CD4-positive, alpha-beta T cell (primary cell): ENCODE measurements at regions not wholly inside any gene's neighbourhood (a gene's known extent, or its start where the extent isn't known, plus 50 kb on each side); places are given as distances from the start of the nearest gene placed in this dataset.

ENCODE experiments used
- ATAC-seq: fragments of 200-7000 bp; cut with Tn5 transposase; one replicate; pipeline ENCODE4 v1.10.0; 2022; ENCODE audit warnings: mild to moderate bottlenecking; ENCODE audit not compliant: poor library complexity
- CTCF ChIA-PET: fragments of 350-600 bp; sonication (Branson Sonifier 250); formaldehyde crosslinking; loops from one replicate; lab custom pipeline; 2021; ENCODE audit warnings: antibody characterized with exemption, inconsistent platforms; lab: Charles Lee
- POLR2A ChIA-PET: fragments of 350-600 bp; sonication (Branson Sonifier 250); formaldehyde crosslinking; loops from one replicate; lab custom pipeline; 2021; ENCODE audit warnings: antibody characterized with exemption, inconsistent platforms; lab: Charles Lee
- DNase-seq, 14 experiments: peaks; one replicate each; pipeline ENCODE4 v3.0.0-alpha.2; 2013 to 2020; ENCODE audit warnings: mixed read lengths in 2 of 14
- H3K27ac ChIP-seq, 2 donors: one replicate each; pipeline versions ENCODE4 v1.5.1 to v1.7.0; 2013; ENCODE audit warnings: low read length in 2 of 2, low read depth in 1 of 2, mild to moderate bottlenecking in 1 of 2
- H3K27me3 ChIP-seq, 2 experiments: 1 replicate in 1 of 2; 2 replicates in 1 of 2; pipeline versions ENCODE4 v1.6.1 to v1.7.0; 2013; ENCODE audit warnings: low read length in 2 of 2, control low read depth in 1 of 2, mild to moderate bottlenecking in 1 of 2, moderate library complexity in 1 of 2; ENCODE audit not compliant: insufficient read depth in 2 of 2, control insufficient read depth in 1 of 2
- H3K36me3 ChIP-seq: one replicate; pipeline ENCODE4 v1.6.1; 2013; ENCODE audit warnings: low read length, control low read depth; ENCODE audit not compliant: insufficient read depth
- H3K4me1 ChIP-seq: one replicate; pipeline ENCODE4 v1.6.1; 2013; ENCODE audit warnings: low read length, control low read depth; ENCODE audit not compliant: insufficient read depth
- H3K4me3 ChIP-seq: one replicate; pipeline ENCODE4 v1.5.1; 2013; ENCODE audit warnings: mild to moderate bottlenecking, low read length, moderate library complexity
- H3K9me3 ChIP-seq, 2 experiments: 1 replicate in 1 of 2; 2 replicates in 1 of 2; pipeline versions ENCODE4 v1.6.1 to v1.7.0; 2013; ENCODE audit warnings: low read length in 2 of 2, mild to moderate bottlenecking in 2 of 2, control low read depth in 1 of 2, moderate library complexity in 1 of 2; ENCODE audit not compliant: control insufficient read depth in 1 of 2, insufficient read depth in 1 of 2
- H3K27ac Mint-ChIP-seq: one replicate; pipeline ENCODE4 v1.8.0; 2020; ENCODE audit warnings: mixed read lengths
- H3K27me3 Mint-ChIP-seq: one replicate; pipeline ENCODE4 v1.8.0; 2021; ENCODE audit warnings: mixed read lengths
- H3K36me3 Mint-ChIP-seq: one replicate; pipeline ENCODE4 v1.8.0; 2021; ENCODE audit warnings: low read depth, mixed read lengths
- H3K4me1 Mint-ChIP-seq: one replicate; pipeline ENCODE4 v1.8.0; 2021; ENCODE audit warnings: low read depth, mixed read lengths
- H3K4me3 Mint-ChIP-seq: one replicate; pipeline ENCODE4 v1.8.0; 2020; ENCODE audit warnings: mild to moderate bottlenecking, mixed read lengths
- H3K9me3 Mint-ChIP-seq: one replicate; pipeline ENCODE4 v1.8.0; 2020; ENCODE audit warnings: mixed read lengths
- CTCF ChIP-seq: fragments of 200-600 bp; IDR thresholded peaks from one replicate; pipeline ENCODE4 v1.8.0; 2022; ENCODE audit warnings: antibody characterized with exemption, mild to moderate bottlenecking
- intact Hi-C, 2 experiments: fragments of 100-400 bp; cut with DNase I in 1 of 2; cut with micrococcal nuclease in 1 of 2; formaldehyde crosslinking; loops; one replicate each; pipeline versions ENCODE4 v1.15.1 to v1.9.0; 2023 to 2025; cut with DNase I, micrococcal nuclease

GRCh38 chr6:119952696-119953095, 603.1 kb upstream of the MAN1A1 start:
- Mint-ChIP-seq H3K9me3 (peaks cover 5% of the 10 kb centered on the region), H3K27ac (no peak overlapping the region), H3K27me3 (peaks cover 4% of the 10 kb centered on the region), H3K4me1 (no peaks in the 10 kb centered on the region), H3K36me3 (no peaks in the 10 kb centered on the region), H3K4me3 (no peak overlapping the region)
- H3K4me3 ChIP-seq: no peak overlapping the region
- intact Hi-C loops: no loop called here
- H3K27ac ChIP-seq: no peak overlapping the region
- peaks cover 0 to 6% of the 10 kb centered on the region in 2 experiments for H3K9me3 ChIP-seq
- no peaks in the 10 kb centered on the region for H3K27me3 ChIP-seq
- ATAC-seq: no peak
- no peak for TF ChIP-seq CTCF
- ChIA-PET CTCF (no interaction called here), POLR2A (no interaction called here)
- no peaks in the 10 kb centered on the region for H3K4me1 ChIP-seq
- DNase-seq: no peak
- H3K36me3 ChIP-seq: no peaks in the 10 kb centered on the region

GRCh38 chr6:119950681-119951080, 601.1 kb upstream of the MAN1A1 start:
- Histone ChIP-seq H3K27ac (no peak overlapping the region), H3K4me1 (no peaks in the 10 kb centered on the region), H3K9me3 (peaks cover 0 to 6% of the 10 kb centered on the region in 2 experiments), H3K27me3 (no peaks in the 10 kb centered on the region), H3K36me3 (no peaks in the 10 kb centered on the region), H3K4me3 (no peak overlapping the region)
- POLR2A ChIA-PET: no interaction called here
- H3K4me1 Mint-ChIP-seq: no peaks in the 10 kb centered on the region
- CTCF ChIA-PET: no interaction called here
- no peaks in the 10 kb centered on the region for H3K36me3 Mint-ChIP-seq
- TF ChIP-seq CTCF: no peak
- no peak for ATAC-seq
- H3K27ac Mint-ChIP-seq: no peak overlapping the region
- peaks cover 5% of the 10 kb centered on the region for H3K9me3 Mint-ChIP-seq
- DNase-seq: no peak
- peaks cover 4% of the 10 kb centered on the region for H3K27me3 Mint-ChIP-seq
- no peak overlapping the region for H3K4me3 Mint-ChIP-seq
- intact Hi-C loops: no loop called here

GRCh38 chr6:119942078-119942752, 592.7 kb upstream of the MAN1A1 start:
- Histone ChIP-seq H3K4me1 (no peaks in the 10 kb centered on the region), H3K9me3 (no peaks in the 10 kb centered on the region), H3K4me3 (no peak overlapping the region), H3K36me3 (no peaks in the 10 kb centered on the region), H3K27ac (no peak overlapping the region), H3K27me3 (no peaks in the 10 kb centered on the region)
- no peaks in the 10 kb centered on the region for H3K36me3 Mint-ChIP-seq
- TF ChIP-seq CTCF: no peak
- intact Hi-C loops: no loop called here
- peaks cover 5% of the 10 kb centered on the region for H3K27me3 Mint-ChIP-seq
- no peaks in the 10 kb centered on the region for H3K4me1 Mint-ChIP-seq
- DNase-seq (no peak), ATAC-seq (no peak)
- H3K9me3 Mint-ChIP-seq: no peaks in the 10 kb centered on the region
- no peak overlapping the region for H3K4me3 Mint-ChIP-seq
- H3K27ac Mint-ChIP-seq: no peak overlapping the region
- ChIA-PET CTCF (no interaction called here), POLR2A (no interaction called here)
